ENCODE measurements at regions not wholly inside any gene's neighbourhood (a gene's known extent, or its start where the extent isn't known, plus 50 kb on each side); places are given as distances from the start of the nearest gene placed in this dataset.

DNA sequence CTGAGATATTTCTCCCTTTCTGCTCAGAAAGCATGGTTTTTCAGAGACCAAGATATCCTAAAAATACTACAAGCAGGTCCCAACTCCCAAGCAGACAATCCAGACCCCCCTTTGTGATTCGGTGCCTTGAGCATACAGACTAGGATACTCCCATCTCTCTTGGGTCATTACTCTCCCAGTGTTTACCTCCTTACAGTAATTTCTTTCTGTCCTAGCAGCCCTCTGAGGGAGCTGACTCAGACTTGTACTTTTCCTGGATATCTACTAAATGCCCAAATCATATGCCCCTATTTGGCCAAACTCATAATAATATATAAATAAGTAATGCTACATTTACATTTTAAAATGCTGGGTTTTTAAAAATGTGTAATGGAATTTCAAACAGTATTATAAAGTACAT lies 355.6 kb downstream of the LRIG3 start:
- TF ChIP-seq YY1 (IDR thresholded peaks at IDR 0.05; ENCODE audit: insufficient read depth, insufficient read length) (no peak), SUZ12 (IDR thresholded peaks at IDR 0.05; ENCODE audit: extremely low read depth, insufficient read depth, insufficient read length) (no peak)
